ENCODE measurements at regions not wholly inside any gene's neighbourhood (a gene's known extent, or its start where the extent isn't known, plus 50 kb on each side); places are given as distances from the start of the nearest gene placed in this dataset.

GRCh38 chr5:156093024-156093423 is 233.9 kb upstream of the SGCD start:
- H3K4me3 ChIP-seq, result no peak overlapping the region
- DNase-seq (ENCODE audit: low spot score), result no peak

GRCh38 chr5:156094001-156094400 is 233.0 kb upstream of the SGCD start:
- H3K27ac ChIP-seq, result no peak overlapping the region
- DNase-seq (ENCODE audit: low spot score), result no peak

More at GRCh38 chr5:156093024-156093423, 233.9 kb upstream of the SGCD start:
- H3K27ac ChIP-seq, result no peak overlapping the region
- TF ChIP-seq, protein P1, sequence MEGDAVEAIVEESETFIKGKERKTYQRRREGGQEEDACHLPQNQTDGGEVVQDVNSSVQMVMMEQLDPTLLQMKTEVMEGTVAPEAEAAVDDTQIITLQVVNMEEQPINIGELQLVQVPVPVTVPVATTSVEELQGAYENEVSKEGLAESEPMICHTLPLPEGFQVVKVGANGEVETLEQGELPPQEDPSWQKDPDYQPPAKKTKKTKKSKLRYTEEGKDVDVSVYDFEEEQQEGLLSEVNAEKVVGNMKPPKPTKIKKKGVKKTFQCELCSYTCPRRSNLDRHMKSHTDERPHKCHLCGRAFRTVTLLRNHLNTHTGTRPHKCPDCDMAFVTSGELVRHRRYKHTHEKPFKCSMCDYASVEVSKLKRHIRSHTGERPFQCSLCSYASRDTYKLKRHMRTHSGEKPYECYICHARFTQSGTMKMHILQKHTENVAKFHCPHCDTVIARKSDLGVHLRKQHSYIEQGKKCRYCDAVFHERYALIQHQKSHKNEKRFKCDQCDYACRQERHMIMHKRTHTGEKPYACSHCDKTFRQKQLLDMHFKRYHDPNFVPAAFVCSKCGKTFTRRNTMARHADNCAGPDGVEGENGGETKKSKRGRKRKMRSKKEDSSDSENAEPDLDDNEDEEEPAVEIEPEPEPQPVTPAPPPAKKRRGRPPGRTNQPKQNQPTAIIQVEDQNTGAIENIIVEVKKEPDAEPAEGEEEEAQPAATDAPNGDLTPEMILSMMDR (IDR thresholded peaks at IDR 0.05), result no peak

GRCh38 chr5:156095709-156096241 is 231.2 kb upstream of the SGCD start:
- no peak for DNase-seq (ENCODE audit: low spot score)
- no peak overlapping the region for H3K4me3 ChIP-seq
- TF ChIP-seq, protein P1 (IDR thresholded peaks at IDR 0.05), result no peak
- no peak overlapping the region for H3K27ac ChIP-seq

More at GRCh38 chr5:156094001-156094400, 233.0 kb upstream of the SGCD start:
- H3K4me3 ChIP-seq, result no peak overlapping the region
- TF ChIP-seq, protein P1 (IDR thresholded peaks at IDR 0.05), result no peak

DNA sequence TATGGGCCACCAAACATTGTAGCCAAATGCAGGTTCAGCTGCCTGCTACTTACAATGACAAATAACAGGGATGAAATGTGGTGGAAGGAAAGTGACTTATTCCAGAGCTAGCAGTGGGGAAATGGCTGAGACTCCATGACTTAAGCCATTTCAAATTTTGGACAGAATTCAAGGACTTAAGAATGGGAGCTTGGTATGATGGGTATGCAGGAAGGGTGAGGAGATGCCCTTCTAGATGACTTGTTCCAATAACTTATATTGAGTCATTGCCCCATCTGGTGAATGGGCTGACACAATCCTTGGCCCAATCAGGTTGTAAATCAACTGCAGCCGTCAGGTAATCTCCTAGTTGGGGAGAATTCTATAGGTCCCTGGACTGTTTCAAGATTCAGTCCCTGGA is 230.7 kb upstream of the SGCD start:
- Histone ChIP-seq H3K27ac (no peak overlapping the region), H3K4me3 (no peak overlapping the region)
- no peak for DNase-seq (ENCODE audit: low spot score)
- TF ChIP-seq, protein P1 (IDR thresholded peaks at IDR 0.05), result no peak

DNA sequence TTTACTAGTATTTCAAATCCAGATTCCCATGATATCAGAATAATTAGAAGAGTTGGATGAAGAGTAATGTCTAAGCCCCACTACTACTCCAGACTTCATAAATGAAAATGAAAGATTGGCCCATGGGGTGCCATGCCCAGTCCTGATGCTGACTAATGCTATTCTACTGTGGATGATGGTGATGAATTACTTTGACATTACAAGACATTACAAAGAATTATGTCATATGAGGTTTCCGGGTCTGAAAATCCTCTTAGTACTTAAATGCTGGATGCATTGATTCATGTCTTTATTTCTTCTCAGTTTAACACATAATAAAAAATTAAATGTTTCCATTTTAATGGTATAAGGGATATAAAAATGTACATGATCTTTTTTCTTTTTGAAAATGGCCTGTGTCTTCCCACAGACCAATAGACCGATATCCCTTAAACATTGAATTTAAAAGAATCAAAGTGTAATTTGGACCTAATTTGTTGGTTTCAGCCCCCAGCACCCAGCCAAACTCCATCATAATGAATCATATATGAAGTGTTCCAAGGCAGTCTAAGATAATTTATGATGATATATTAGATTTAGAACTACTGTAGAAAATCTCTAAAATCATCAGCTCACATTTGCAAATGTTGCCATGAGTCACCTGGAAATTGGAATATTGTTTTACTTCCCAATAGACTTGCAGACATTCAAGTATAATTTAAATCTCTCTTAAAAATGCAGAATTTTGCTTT is 223.6 kb upstream of the SGCD start:
- H3K4me3 ChIP-seq, result no peak overlapping the region
- DNase-seq (ENCODE audit: low spot score), result no peak
- no peak overlapping the region for H3K27ac ChIP-seq
- TF ChIP-seq, protein P1 (IDR thresholded peaks at IDR 0.05), result no peak

DNA sequence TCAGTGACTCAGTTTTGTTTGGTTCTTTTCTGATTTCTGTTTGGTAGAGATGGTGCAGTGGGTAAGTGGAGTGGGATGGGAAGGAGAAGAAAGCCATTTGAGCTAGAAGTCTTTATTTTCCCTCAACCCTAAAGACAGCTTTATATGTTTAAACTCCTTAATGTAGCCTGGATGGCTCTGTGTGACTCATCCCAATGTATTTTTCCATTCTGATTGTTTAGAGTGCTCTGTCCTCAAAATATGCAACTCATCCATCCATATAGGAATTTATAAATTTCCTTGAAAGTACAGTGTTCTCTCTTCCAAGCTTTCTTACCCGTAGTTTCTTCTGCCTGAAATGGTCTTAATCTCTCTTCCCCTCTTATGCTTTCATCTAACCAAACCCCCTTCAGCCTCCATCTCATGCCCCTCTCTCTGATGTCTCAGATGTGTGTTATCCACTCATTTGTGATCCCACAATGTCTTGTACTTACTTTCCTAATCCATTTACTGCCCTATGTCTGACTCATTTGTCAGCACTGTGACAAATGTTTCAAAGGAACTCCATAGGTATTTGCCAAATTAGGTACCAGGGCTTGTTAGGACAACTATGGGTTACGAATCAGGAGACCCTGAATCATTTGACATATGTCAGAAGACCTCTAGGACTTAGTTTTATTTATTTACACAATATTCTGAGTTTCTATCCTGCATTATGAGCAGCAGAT is 217.5 kb upstream of the SGCD start:
- H3K27ac ChIP-seq, result no peak overlapping the region
- no peak for DNase-seq (ENCODE audit: low spot score)
- TF ChIP-seq, protein P1 (IDR thresholded peaks at IDR 0.05), result no peak

More for the DNA sequence above, 217.5 kb upstream of the SGCD start:
- H3K4me3 ChIP-seq, result no peak overlapping the region
